ENCODE measurements at regions not wholly inside any gene's neighbourhood (a gene's known extent, or its start where the extent isn't known, plus 50 kb on each side); places are given as distances from the start of the nearest gene placed in this dataset.

GRCh38 chr9:80890124-80890523 lies 799.2 kb downstream of the TLE1 start:
- TF ChIP-seq POLR2AphosphoS5 (IDR thresholded peaks at IDR 0.05), result no peak
- TF ChIP-seq, protein P1, sequence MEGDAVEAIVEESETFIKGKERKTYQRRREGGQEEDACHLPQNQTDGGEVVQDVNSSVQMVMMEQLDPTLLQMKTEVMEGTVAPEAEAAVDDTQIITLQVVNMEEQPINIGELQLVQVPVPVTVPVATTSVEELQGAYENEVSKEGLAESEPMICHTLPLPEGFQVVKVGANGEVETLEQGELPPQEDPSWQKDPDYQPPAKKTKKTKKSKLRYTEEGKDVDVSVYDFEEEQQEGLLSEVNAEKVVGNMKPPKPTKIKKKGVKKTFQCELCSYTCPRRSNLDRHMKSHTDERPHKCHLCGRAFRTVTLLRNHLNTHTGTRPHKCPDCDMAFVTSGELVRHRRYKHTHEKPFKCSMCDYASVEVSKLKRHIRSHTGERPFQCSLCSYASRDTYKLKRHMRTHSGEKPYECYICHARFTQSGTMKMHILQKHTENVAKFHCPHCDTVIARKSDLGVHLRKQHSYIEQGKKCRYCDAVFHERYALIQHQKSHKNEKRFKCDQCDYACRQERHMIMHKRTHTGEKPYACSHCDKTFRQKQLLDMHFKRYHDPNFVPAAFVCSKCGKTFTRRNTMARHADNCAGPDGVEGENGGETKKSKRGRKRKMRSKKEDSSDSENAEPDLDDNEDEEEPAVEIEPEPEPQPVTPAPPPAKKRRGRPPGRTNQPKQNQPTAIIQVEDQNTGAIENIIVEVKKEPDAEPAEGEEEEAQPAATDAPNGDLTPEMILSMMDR (IDR thresholded peaks at IDR 0.05), result no peak
